WTC11 (cell line): ENCODE measurements at regions not wholly inside any gene's neighbourhood (a gene's known extent, or its start where the extent isn't known, plus 50 kb on each side); places are given as distances from the start of the nearest gene placed in this dataset.

Experiments
- ATAC-seq: fragments of 200-7000 bp; cut with Tn5 transposase; 2 replicates; pipeline ENCODE4 v1.10.0; 2021; ENCODE audit warnings: mild to moderate bottlenecking, moderate library complexity
- CTCF ChIA-PET: fragments of 300-600 bp; sonication (Branson Sonifier 250); formaldehyde crosslinking; loops from one replicate; lab custom pipeline; 2021; ENCODE audit warnings: antibody characterized with exemption; lab: Charles Lee
- POLR2A ChIA-PET: fragments of 350-600 bp; sonication (Branson Sonifier 250); formaldehyde crosslinking; loops from one replicate; lab custom pipeline; 2021; ENCODE audit warnings: antibody characterized with exemption; lab: Charles Lee
- DNase-seq: peaks from one replicate; pipeline ENCODE4 v3.0.0; 2021; ENCODE audit warnings: low spot score
- H3K27ac Mint-ChIP-seq: 2 replicates; pipeline ENCODE4 v1.8.0; 2021; ENCODE audit warnings: mixed read lengths
- H3K27me3 Mint-ChIP-seq: 2 replicates; pipeline ENCODE4 v1.8.0; 2021; ENCODE audit warnings: low read depth, mild to moderate bottlenecking, moderate library complexity, mixed read lengths
- H3K36me3 Mint-ChIP-seq: 2 replicates; pipeline ENCODE4 v1.8.0; 2021; ENCODE audit warnings: mixed read lengths
- H3K4me1 Mint-ChIP-seq: 2 replicates; pipeline ENCODE4 v1.8.0; 2022; ENCODE audit warnings: mixed read lengths
- H3K4me3 Mint-ChIP-seq: 2 replicates; pipeline ENCODE4 v1.8.0; 2021; ENCODE audit warnings: mild to moderate bottlenecking, moderate library complexity, mixed read lengths
- H3K9me3 Mint-ChIP-seq: 2 replicates; pipeline ENCODE4 v1.8.0; 2021; ENCODE audit warnings: mixed read lengths
- FOXK1 ChIP-seq: sonication (generic); formaldehyde crosslinking; IDR thresholded peaks from 2 replicates; pipeline ENCODE4 v1.8.0; 2022; ENCODE audit warnings: mild to moderate bottlenecking, moderate library complexity, missing genetic modification reagents
- GRHL2 ChIP-seq: fragments of 250-450 bp; sonication (Bioruptor Pico); IDR thresholded peaks from 2 replicates; pipeline ENCODE4 v1.8.0; 2022; ENCODE audit warnings: mild to moderate bottlenecking, moderate library complexity; ENCODE audit not compliant: insufficient replicate concordance, severe bottlenecking
- IRF2 ChIP-seq: sonication (generic); formaldehyde crosslinking; IDR thresholded peaks from 2 replicates; pipeline ENCODE4 v1.8.0; 2022; ENCODE audit warnings: low read depth, missing genetic modification reagents, borderline replicate concordance
- MYBL2 ChIP-seq: sonication (generic); formaldehyde crosslinking; IDR thresholded peaks from 2 replicates; pipeline ENCODE4 v1.8.1; 2023; ENCODE audit warnings: mild to moderate bottlenecking, moderate library complexity, missing genetic modification reagents
- NR2C2 ChIP-seq: sonication (generic); formaldehyde crosslinking; IDR thresholded peaks from 2 replicates; pipeline ENCODE4 v1.8.0; 2022; ENCODE audit warnings: mild to moderate bottlenecking, missing genetic modification reagents
- SMAD3 ChIP-seq: sonication (generic); formaldehyde crosslinking; IDR thresholded peaks from 2 replicates; pipeline ENCODE4 v1.8.0; 2022; ENCODE audit warnings: missing genetic modification reagents, mild to moderate bottlenecking, borderline replicate concordance
- TEAD4 ChIP-seq: sonication (generic); formaldehyde crosslinking; IDR thresholded peaks from 2 replicates; pipeline ENCODE4 v1.8.0; 2022; ENCODE audit warnings: mild to moderate bottlenecking, missing genetic modification reagents
- TP53 ChIP-seq: sonication (generic); formaldehyde crosslinking; IDR thresholded peaks from 2 replicates; pipeline ENCODE4 v1.8.1; 2023; ENCODE audit warnings: mild to moderate bottlenecking, missing genetic modification reagents
- ZNF121 ChIP-seq: sonication (generic); formaldehyde crosslinking; IDR thresholded peaks from 2 replicates; pipeline ENCODE4 v1.8.0; 2023; ENCODE audit warnings: missing genetic modification reagents
- ZNF219 ChIP-seq: sonication (generic); formaldehyde crosslinking; IDR thresholded peaks from 2 replicates; pipeline ENCODE4 v1.8.0; 2023; ENCODE audit warnings: missing genetic modification reagents, mild to moderate bottlenecking, borderline replicate concordance
- ZNF263 ChIP-seq: sonication (generic); formaldehyde crosslinking; IDR thresholded peaks from 2 replicates; pipeline ENCODE4 v1.8.1; 2022; ENCODE audit warnings: low read depth, mild to moderate bottlenecking, moderate library complexity, missing genetic modification reagents
- ZNF671 ChIP-seq: fragments of 250-450 bp; sonication (Bioruptor Pico); IDR thresholded peaks from 2 replicates; pipeline ENCODE4 v1.8.0; 2021; ENCODE audit warnings: mild to moderate bottlenecking
- TF ChIP-seq, protein P1 (sequence below): sonication (generic); formaldehyde crosslinking; IDR thresholded peaks from 2 replicates; pipeline ENCODE4 v1.8.0; 2022; ENCODE audit warnings: mild to moderate bottlenecking, missing genetic modification reagents
- TF ChIP-seq, protein P2 (sequence below): sonication (generic); formaldehyde crosslinking; IDR thresholded peaks from 2 replicates; pipeline ENCODE4 v1.8.0; 2022; ENCODE audit warnings: mild to moderate bottlenecking, missing genetic modification reagents
- TF ChIP-seq, protein P3 (sequence below): sonication (generic); formaldehyde crosslinking; IDR thresholded peaks from 2 replicates; pipeline ENCODE4 v1.8.0; 2022; ENCODE audit warnings: missing genetic modification reagents
- TF ChIP-seq, protein P4 (sequence below): sonication (generic); formaldehyde crosslinking; IDR thresholded peaks from 2 replicates; pipeline ENCODE4 v1.8.1; 2022; ENCODE audit warnings: low read depth, mild to moderate bottlenecking, moderate library complexity, missing genetic modification reagents, borderline replicate concordance
- TF ChIP-seq, protein P5 (sequence below): sonication (generic); formaldehyde crosslinking; IDR thresholded peaks from 2 replicates; pipeline ENCODE4 v1.8.0; 2023; ENCODE audit warnings: mild to moderate bottlenecking, missing genetic modification reagents
- TF ChIP-seq, protein P6 (sequence below): sonication (generic); formaldehyde crosslinking; conservative IDR thresholded peaks from 2 replicates; pipeline ENCODE4 v1.8.1; 2023; ENCODE audit warnings: mild to moderate bottlenecking, low read depth, missing genetic modification reagents, moderate library complexity

DNA sequence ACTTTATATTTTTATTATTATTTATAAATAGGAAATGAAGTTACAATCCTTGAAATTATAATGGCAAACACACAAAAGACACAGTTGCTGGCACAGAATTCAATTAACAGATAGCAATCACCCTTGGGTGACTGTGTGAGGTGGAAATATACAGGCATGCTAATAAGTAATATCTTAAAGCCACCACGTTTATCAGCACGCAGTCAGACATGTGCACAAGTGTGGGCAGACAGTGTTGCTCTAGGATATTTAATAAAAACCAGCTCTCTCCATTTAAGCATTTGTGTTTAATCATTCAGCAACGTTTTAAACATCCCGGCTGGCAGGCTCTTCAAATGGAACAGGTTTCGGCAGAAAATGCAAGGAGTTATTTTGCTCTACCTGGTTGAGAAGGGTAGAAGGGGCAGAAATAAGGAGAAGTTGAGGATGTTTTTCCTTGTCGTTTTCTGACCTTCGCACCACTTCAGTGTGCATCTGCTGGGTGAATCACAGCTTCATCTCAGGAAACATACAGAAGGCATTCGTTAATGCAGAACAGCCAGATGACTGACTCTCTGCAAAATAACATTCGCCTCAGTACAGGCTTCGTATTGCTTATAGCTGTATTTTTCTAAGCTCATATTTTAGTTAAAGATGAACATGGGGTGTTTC, 585.1 kb downstream of the QKI start (continued):
- TF ChIP-seq, protein P1, sequence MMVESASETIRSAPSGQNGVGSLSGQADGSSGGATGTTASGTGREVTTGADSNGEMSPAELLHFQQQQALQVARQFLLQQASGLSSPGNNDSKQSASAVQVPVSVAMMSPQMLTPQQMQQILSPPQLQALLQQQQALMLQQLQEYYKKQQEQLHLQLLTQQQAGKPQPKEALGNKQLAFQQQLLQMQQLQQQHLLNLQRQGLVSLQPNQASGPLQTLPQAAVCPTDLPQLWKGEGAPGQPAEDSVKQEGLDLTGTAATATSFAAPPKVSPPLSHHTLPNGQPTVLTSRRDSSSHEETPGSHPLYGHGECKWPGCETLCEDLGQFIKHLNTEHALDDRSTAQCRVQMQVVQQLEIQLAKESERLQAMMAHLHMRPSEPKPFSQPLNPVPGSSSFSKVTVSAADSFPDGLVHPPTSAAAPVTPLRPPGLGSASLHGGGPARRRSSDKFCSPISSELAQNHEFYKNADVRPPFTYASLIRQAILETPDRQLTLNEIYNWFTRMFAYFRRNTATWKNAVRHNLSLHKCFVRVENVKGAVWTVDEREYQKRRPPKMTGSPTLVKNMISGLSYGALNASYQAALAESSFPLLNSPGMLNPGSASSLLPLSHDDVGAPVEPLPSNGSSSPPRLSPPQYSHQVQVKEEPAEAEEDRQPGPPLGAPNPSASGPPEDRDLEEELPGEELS (CRISPR knock-in tag): no peak
- TF ChIP-seq, protein P2, sequence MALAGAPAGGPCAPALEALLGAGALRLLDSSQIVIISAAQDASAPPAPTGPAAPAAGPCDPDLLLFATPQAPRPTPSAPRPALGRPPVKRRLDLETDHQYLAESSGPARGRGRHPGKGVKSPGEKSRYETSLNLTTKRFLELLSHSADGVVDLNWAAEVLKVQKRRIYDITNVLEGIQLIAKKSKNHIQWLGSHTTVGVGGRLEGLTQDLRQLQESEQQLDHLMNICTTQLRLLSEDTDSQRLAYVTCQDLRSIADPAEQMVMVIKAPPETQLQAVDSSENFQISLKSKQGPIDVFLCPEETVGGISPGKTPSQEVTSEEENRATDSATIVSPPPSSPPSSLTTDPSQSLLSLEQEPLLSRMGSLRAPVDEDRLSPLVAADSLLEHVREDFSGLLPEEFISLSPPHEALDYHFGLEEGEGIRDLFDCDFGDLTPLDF (CRISPR knock-in tag): no peak
- TF ChIP-seq, all 79 proteins: peak for 0

DNA sequence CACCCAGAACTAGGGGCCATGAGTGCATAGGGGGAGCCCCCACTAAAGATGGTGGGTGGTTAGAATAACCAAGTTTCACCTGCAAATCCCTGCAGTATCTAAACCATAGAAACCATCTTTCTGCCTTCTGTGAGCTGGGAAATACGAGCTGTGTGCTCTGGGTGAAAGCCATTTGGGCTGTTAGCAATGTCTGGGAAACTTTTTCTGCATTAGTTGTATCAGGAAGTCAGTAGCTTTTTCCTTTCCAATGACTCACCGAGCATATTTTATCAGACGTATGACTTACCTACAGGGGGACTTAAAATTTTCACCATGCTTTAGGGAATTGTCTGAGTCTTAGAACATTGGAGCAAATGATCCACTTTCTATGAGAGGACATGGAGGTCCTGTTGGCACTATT, 584.0 kb downstream of the QKI start:
- ATAC-seq: no peak
- ChIA-PET CTCF (no interaction called here), POLR2A (no interaction called here)
- H3K27ac Mint-ChIP-seq: no peak overlapping the region
- H3K9me3 Mint-ChIP-seq: peaks cover 7% of the 10 kb centered on the region; the same call in 1 of the 2 replicates
- no peaks in the 10 kb centered on the region for H3K36me3 Mint-ChIP-seq
- H3K27me3 Mint-ChIP-seq: no peaks in the 10 kb centered on the region
- no peak for DNase-seq
- no peak overlapping the region for H3K4me3 Mint-ChIP-seq
- H3K4me1 Mint-ChIP-seq: no peaks in the 10 kb centered on the region
- TF ChIP-seq, protein P3, sequence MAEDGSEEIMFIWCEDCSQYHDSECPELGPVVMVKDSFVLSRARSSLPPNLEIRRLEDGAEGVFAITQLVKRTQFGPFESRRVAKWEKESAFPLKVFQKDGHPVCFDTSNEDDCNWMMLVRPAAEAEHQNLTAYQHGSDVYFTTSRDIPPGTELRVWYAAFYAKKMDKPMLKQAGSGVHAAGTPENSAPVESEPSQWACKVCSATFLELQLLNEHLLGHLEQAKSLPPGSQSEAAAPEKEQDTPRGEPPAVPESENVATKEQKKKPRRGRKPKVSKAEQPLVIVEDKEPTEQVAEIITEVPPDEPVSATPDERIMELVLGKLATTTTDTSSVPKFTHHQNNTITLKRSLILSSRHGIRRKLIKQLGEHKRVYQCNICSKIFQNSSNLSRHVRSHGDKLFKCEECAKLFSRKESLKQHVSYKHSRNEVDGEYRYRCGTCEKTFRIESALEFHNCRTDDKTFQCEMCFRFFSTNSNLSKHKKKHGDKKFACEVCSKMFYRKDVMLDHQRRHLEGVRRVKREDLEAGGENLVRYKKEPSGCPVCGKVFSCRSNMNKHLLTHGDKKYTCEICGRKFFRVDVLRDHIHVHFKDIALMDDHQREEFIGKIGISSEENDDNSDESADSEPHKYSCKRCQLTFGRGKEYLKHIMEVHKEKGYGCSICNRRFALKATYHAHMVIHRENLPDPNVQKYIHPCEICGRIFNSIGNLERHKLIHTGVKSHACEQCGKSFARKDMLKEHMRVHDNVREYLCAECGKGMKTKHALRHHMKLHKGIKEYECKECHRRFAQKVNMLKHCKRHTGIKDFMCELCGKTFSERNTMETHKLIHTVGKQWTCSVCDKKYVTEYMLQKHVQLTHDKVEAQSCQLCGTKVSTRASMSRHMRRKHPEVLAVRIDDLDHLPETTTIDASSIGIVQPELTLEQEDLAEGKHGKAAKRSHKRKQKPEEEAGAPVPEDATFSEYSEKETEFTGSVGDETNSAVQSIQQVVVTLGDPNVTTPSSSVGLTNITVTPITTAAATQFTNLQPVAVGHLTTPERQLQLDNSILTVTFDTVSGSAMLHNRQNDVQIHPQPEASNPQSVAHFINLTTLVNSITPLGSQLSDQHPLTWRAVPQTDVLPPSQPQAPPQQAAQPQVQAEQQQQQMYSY (CRISPR knock-in tag): no peak
- TF ChIP-seq, protein P4, sequence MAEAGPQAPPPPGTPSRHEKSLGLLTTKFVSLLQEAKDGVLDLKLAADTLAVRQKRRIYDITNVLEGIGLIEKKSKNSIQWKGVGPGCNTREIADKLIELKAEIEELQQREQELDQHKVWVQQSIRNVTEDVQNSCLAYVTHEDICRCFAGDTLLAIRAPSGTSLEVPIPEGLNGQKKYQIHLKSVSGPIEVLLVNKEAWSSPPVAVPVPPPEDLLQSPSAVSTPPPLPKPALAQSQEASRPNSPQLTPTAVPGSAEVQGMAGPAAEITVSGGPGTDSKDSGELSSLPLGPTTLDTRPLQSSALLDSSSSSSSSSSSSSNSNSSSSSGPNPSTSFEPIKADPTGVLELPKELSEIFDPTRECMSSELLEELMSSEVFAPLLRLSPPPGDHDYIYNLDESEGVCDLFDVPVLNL (CRISPR knock-in tag): no peak
- TF ChIP-seq ZNF671 (no peak), GRHL2 (CRISPR knock-in tag) (no peak), NR2C2 (no peak), SMAD3 (no peak), MYBL2 (CRISPR knock-in tag) (no peak), TEAD4 (CRISPR knock-in tag) (no peak), FOXK1 (CRISPR knock-in tag) (no peak), IRF2 (CRISPR knock-in tag) (no peak), ZNF121 (CRISPR knock-in tag) (no peak), ZNF263 (no peak), TP53 (CRISPR knock-in tag) (no peak), ZNF219 (CRISPR knock-in tag) (no peak)
- TF ChIP-seq, protein P1 (CRISPR knock-in tag): no peak
- TF ChIP-seq, protein P5, sequence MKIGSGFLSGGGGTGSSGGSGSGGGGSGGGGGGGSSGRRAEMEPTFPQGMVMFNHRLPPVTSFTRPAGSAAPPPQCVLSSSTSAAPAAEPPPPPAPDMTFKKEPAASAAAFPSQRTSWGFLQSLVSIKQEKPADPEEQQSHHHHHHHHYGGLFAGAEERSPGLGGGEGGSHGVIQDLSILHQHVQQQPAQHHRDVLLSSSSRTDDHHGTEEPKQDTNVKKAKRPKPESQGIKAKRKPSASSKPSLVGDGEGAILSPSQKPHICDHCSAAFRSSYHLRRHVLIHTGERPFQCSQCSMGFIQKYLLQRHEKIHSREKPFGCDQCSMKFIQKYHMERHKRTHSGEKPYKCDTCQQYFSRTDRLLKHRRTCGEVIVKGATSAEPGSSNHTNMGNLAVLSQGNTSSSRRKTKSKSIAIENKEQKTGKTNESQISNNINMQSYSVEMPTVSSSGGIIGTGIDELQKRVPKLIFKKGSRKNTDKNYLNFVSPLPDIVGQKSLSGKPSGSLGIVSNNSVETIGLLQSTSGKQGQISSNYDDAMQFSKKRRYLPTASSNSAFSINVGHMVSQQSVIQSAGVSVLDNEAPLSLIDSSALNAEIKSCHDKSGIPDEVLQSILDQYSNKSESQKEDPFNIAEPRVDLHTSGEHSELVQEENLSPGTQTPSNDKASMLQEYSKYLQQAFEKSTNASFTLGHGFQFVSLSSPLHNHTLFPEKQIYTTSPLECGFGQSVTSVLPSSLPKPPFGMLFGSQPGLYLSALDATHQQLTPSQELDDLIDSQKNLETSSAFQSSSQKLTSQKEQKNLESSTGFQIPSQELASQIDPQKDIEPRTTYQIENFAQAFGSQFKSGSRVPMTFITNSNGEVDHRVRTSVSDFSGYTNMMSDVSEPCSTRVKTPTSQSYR (CRISPR knock-in tag): no peak
- TF ChIP-seq, protein P6, sequence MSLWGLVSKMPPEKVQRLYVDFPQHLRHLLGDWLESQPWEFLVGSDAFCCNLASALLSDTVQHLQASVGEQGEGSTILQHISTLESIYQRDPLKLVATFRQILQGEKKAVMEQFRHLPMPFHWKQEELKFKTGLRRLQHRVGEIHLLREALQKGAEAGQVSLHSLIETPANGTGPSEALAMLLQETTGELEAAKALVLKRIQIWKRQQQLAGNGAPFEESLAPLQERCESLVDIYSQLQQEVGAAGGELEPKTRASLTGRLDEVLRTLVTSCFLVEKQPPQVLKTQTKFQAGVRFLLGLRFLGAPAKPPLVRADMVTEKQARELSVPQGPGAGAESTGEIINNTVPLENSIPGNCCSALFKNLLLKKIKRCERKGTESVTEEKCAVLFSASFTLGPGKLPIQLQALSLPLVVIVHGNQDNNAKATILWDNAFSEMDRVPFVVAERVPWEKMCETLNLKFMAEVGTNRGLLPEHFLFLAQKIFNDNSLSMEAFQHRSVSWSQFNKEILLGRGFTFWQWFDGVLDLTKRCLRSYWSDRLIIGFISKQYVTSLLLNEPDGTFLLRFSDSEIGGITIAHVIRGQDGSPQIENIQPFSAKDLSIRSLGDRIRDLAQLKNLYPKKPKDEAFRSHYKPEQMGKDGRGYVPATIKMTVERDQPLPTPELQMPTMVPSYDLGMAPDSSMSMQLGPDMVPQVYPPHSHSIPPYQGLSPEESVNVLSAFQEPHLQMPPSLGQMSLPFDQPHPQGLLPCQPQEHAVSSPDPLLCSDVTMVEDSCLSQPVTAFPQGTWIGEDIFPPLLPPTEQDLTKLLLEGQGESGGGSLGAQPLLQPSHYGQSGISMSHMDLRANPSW (CRISPR knock-in tag): no peak
